Esophagus muscularis mucosa (tissue), 4 donors: ENCODE measurements at regions not wholly inside any gene's neighbourhood (a gene's known extent, or its start where the extent isn't known, plus 50 kb on each side); places are given as distances from the start of the nearest gene placed in this dataset.

Source experiments
- DNase-seq: peaks from one replicate; pipeline ENCODE4 v3.0.0-alpha.2; 2017; ENCODE audit errors: extremely low spot score
- H3K27ac ChIP-seq, 4 donors: fragments of 200-600 bp; sonication (generic); replicated peaks in 1 of 4; 1 replicate in 3 of 4; 2 replicates in 1 of 4; pipeline ENCODE4 v1.5.1; 2016 to 2019; ENCODE audit warnings: mild to moderate bottlenecking in 1 of 4
- H3K27me3 ChIP-seq, 4 donors: fragments of 200-600 bp; sonication (generic); one replicate each; pipeline versions ENCODE4 v1.5.1 to v1.6.0; 2016 to 2019
- H3K36me3 ChIP-seq, 4 donors: fragments of 200-600 bp; sonication (generic); one replicate each; pipeline ENCODE4 v1.5.1; 2016 to 2019
- H3K4me1 ChIP-seq, 4 donors: fragments of 200-600 bp; sonication (generic); one replicate each; pipeline ENCODE4 v1.5.1; 2016 to 2019
- H3K4me3 ChIP-seq, 4 donors: fragments of 200-600 bp; sonication (generic); 1 replicate in 2 of 4; 2 replicates in 2 of 4; pipeline ENCODE4 v1.5.1; 2016 to 2019; ENCODE audit warnings: mild to moderate bottlenecking in 4 of 4, moderate library complexity in 1 of 4
- H3K9me3 ChIP-seq, 4 donors: fragments of 200-600 bp; sonication (generic); 1 replicate in 3 of 4; 2 replicates in 1 of 4; pipeline ENCODE4 v1.5.1; 2016 to 2019
- EP300 ChIP-seq: sonication (generic); formaldehyde crosslinking; IDR thresholded peaks from one replicate; pipeline ENCODE4 v1.6.1; 2017; ENCODE audit warnings: antibody characterized with exemption
- POLR2A ChIP-seq: fragments of 450-650 bp; IDR thresholded peaks from one replicate; pipeline ENCODE4 v1.6.1; 2017; ENCODE audit warnings: antibody characterized with exemption, moderate library complexity, mild to moderate bottlenecking, low read depth
- POLR2AphosphoS5 ChIP-seq, 2 donors: sonication (generic); formaldehyde crosslinking; IDR thresholded peaks; one replicate each; pipeline ENCODE4 v1.6.1; 2017; ENCODE audit warnings: antibody characterized with exemption in 2 of 2
- whole genome bisulfite sequencing: methylation state at CpG from one replicate; pipeline ENCODE4 v1.1.5; 2018; 5-methylcytosine and 5-hydroxymethylcytosine counted together
- intact Hi-C: fragments of 100-400 bp; cut with DNase I; formaldehyde crosslinking; loops from one replicate; pipeline ENCODE4 v1.15.1; 2023
- TF ChIP-seq, protein P1 (sequence below), 3 experiments: fragments of 200-600 bp in 2 of 3; fragments of 450-650 bp in 1 of 3; sonication (generic) in 2 of 3; IDR thresholded peaks; one replicate each; pipeline ENCODE4 v1.5.1; 2017 to 2019; ENCODE audit warnings: antibody characterized with exemption in 3 of 3, mild to moderate bottlenecking in 2 of 3, moderate library complexity in 1 of 3

DNA sequence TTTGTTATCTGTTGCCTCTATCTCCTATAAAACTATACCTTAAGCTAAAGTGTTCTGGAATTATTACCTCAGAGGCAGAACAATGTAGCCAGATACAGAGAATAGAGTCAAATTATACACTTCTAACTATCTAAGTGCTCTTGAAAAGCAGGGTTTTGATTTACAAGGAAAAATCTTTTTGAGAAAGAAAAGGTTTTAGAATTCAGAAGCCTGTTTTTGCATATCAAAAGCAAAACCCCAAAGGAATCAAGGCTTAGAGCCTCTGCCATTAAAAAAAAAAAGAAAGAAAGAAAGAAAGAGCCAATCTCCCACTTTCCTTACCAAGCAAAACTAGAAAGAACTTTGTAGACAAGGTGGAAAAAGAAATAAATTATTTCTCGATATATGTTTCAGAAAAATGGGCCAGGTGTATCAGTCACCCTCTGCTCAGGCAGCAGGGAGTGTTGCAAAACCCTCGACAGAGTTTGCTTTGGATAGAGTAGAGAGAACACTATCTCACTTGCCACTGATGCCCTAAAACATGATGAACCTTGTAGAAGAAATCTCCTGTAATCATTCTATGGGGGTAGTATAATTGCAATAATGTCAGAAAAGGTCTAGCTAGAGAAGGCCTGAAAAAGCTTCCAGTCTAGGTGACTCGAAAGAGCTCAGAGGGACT, 318.3 kb downstream of the PCDH10 start:
- WGBS = 77% methylated on average over 3 of the region's 3 CpGs
- Histone ChIP-seq H3K27ac (no peak overlapping the region), H3K36me3 (no peaks in the 10 kb centered on the region), H3K4me3 (no peak overlapping the region), H3K27me3 (no peaks in the 10 kb centered on the region), H3K9me3 (no peaks in the 10 kb centered on the region), H3K4me1 (no peaks in the 10 kb centered on the region)
- no peak for DNase-seq
- intact Hi-C loops = no loop called here
- TF ChIP-seq EP300 = no peak
- TF ChIP-seq POLR2A = no peak
- TF ChIP-seq, protein P1, sequence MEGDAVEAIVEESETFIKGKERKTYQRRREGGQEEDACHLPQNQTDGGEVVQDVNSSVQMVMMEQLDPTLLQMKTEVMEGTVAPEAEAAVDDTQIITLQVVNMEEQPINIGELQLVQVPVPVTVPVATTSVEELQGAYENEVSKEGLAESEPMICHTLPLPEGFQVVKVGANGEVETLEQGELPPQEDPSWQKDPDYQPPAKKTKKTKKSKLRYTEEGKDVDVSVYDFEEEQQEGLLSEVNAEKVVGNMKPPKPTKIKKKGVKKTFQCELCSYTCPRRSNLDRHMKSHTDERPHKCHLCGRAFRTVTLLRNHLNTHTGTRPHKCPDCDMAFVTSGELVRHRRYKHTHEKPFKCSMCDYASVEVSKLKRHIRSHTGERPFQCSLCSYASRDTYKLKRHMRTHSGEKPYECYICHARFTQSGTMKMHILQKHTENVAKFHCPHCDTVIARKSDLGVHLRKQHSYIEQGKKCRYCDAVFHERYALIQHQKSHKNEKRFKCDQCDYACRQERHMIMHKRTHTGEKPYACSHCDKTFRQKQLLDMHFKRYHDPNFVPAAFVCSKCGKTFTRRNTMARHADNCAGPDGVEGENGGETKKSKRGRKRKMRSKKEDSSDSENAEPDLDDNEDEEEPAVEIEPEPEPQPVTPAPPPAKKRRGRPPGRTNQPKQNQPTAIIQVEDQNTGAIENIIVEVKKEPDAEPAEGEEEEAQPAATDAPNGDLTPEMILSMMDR (IDR thresholded peaks at IDR 0.05) = no peak
- TF ChIP-seq POLR2AphosphoS5 (IDR thresholded peaks at IDR 0.05) = no peak

DNA sequence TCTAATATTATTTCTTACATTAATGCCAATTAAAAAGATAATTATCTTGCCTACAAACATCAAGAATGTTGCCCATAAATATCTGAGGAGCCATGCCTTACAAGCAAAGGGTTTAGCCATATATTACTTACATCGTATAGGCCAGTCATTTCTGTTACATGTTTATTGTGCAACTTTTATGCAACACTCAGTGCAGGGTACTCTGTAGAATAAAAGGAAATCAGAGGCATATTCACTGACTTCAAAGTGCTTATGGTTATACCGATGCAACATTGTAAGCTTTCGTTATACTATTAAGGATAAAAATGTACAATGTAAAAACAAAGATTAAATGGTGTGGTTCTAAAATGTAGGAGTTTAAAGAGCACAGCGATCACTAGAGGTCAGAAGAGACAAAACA, 315.9 kb downstream of the PCDH10 start:
- H3K27ac ChIP-seq = no peak overlapping the region
- intact Hi-C loops = no loop called here
- DNase-seq = no peak
- TF ChIP-seq, protein P1 (IDR thresholded peaks at IDR 0.05) = no peak
- no peak for TF ChIP-seq POLR2AphosphoS5 (IDR thresholded peaks at IDR 0.05)
- no peak for TF ChIP-seq POLR2A
- TF ChIP-seq EP300 = no peak
- H3K9me3 ChIP-seq = no peaks in the 10 kb centered on the region
- WGBS = 80% methylated on average over 4 of the region's 4 CpGs
- H3K36me3 ChIP-seq = no peaks in the 10 kb centered on the region
- no peaks in the 10 kb centered on the region for H3K27me3 ChIP-seq
- no peaks in the 10 kb centered on the region for H3K4me1 ChIP-seq
- H3K4me3 ChIP-seq = no peak overlapping the region

DNA sequence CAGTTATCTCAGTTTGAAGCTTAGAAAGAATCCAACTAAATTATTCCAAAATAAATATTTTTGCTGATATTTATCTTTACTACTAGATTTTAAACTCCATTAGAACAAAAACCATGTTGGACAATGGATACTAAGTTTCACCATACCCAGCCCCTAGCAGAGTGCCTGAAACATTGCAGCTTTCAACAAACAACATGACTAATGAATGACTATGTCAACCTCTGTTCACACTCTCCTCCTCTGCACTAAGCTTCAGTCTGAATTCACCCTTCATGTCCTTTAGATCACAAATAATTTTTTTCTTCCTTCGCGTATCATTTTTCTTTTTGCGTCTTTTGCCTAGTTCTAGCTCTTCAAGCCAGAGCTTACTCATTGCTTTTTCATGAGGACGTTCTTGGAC, 315.2 kb downstream of the PCDH10 start:
- H3K4me3 ChIP-seq = no peak overlapping the region
- WGBS = 90% methylated on average over 4 of the region's 4 CpGs
- intact Hi-C loops = no loop called here

DNA sequence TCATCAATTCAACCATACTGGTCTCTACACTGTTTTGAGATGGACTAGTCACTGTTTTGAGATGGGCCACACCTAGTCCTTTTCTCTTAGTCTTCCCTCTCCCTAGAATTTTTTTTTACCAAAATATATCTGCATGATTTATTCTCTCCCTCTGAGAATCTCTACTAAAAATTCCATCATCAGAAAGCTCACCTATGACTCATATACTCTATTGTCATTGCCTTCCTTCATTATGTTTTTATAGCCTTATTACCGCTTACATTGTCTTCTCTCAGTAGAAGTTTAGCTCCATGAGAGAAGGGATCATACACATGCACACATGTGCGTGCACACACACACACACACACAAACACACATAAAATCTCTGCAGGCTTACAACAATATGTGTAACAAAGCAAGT, 303.6 kb downstream of the PCDH10 start:
- no peaks in the 10 kb centered on the region for H3K9me3 ChIP-seq
- H3K27me3 ChIP-seq = no peaks in the 10 kb centered on the region
- DNase-seq = no peak
- no peaks in the 10 kb centered on the region for H3K4me1 ChIP-seq
- H3K4me3 ChIP-seq = no peak overlapping the region
- H3K27ac ChIP-seq = no peak overlapping the region
- intact Hi-C loops = no loop called here
- H3K36me3 ChIP-seq = no peaks in the 10 kb centered on the region
- TF ChIP-seq, protein P1 (IDR thresholded peaks at IDR 0.05) = no peak
- TF ChIP-seq EP300 = no peak
- TF ChIP-seq POLR2AphosphoS5 (IDR thresholded peaks at IDR 0.05) = no peak
- TF ChIP-seq POLR2A = no peak
- WGBS = 83% methylated on average over 2 of the region's 2 CpGs

More for the DNA sequence above, 315.2 kb downstream of the PCDH10 start:
- H3K27me3 ChIP-seq = no peaks in the 10 kb centered on the region
- no peaks in the 10 kb centered on the region for H3K36me3 ChIP-seq
- TF ChIP-seq POLR2A (no peak), EP300 (no peak)
- TF ChIP-seq, protein P1 (IDR thresholded peaks at IDR 0.05) = no peak
- no peaks in the 10 kb centered on the region for H3K4me1 ChIP-seq
- no peaks in the 10 kb centered on the region for H3K9me3 ChIP-seq
- no peak overlapping the region for H3K27ac ChIP-seq
- no peak for DNase-seq

DNA sequence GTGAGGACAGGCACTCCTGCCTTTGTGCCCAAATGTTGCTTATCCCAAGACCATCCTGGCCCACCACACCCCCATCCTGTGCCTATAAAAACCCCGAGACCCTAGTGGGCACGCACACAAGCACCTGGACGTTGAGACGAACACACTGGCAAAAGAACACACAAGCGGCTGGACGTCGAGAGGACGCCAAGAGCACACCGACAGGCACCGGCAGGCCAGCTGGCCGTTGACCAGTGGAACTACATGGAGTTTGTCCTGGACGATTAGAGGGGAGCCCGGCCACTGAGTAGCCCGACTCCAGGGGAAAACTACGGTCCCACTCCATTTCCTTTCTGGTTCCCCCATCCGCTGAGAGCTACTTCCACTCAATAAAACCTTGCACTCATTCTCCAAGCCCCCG, 301.7 kb downstream of the PCDH10 start:
- H3K9me3 ChIP-seq = no peaks in the 10 kb centered on the region
- TF ChIP-seq POLR2A (no peak), POLR2AphosphoS5 (IDR thresholded peaks at IDR 0.05) (no peak), EP300 (no peak)
- TF ChIP-seq, protein P1 (IDR thresholded peaks at IDR 0.05) = no peak
- no peak overlapping the region for H3K27ac ChIP-seq
- WGBS = 94% methylated on average over 10 of the region's 17 CpGs
- H3K4me1 ChIP-seq = no peaks in the 10 kb centered on the region
- H3K27me3 ChIP-seq = no peaks in the 10 kb centered on the region
- H3K36me3 ChIP-seq = no peaks in the 10 kb centered on the region
- H3K4me3 ChIP-seq = no peak overlapping the region
- DNase-seq = no peak
- intact Hi-C loops = no loop called here
